HCT116 (cell line): ENCODE measurements at regions not wholly inside any gene's neighbourhood (a gene's known extent, or its start where the extent isn't known, plus 50 kb on each side); places are given as distances from the start of the nearest gene placed in this dataset.

Source experiments
- ATAC-seq: fragments of 200-7000 bp; cut with Tn5 transposase; 2 replicates; pipeline ENCODE4 v1.9.1; 2020; ENCODE audit warnings: mild to moderate bottlenecking, moderate library complexity
- BruUV-seq: library from RNA; stranded (reverse); fragments of 400-500 nt; replicated peaks from 2 replicates; lab custom pipeline; 2021; lab: Mats Ljungman, UMichigan
- CTCF ChIA-PET: fragments of 300-600 bp; sonication (Branson Sonifier 250); formaldehyde crosslinking; loops from one replicate; lab custom pipeline; 2021; ENCODE audit warnings: antibody characterized with exemption; lab: Charles Lee
- POLR2A ChIA-PET: fragments of 300-600, 350-600 bp; sonication (Branson Sonifier 250); formaldehyde crosslinking; loops from one replicate; lab custom pipeline; 2021; ENCODE audit warnings: antibody characterized with exemption; lab: Charles Lee
- RAD21 ChIA-PET, 2 experiments: fragments of 300-600 bp; sonication (Branson Sonifier 250); formaldehyde crosslinking; loops; one replicate each; lab custom pipeline; 2023; ENCODE audit warnings: low total read pairs in 2 of 2; ENCODE audit not compliant: uncharacterized antibody in 2 of 2, unreplicated experiment in 2 of 2, low non-redundant PET in 1 of 2; lab: Charles Lee
- DNase-seq: peaks from one replicate; pipeline ENCODE4 v3.0.0-alpha.2; 2010; ENCODE audit warnings: low read depth, low spot score
- H2AFZ ChIP-seq: fragments of 200-600 bp; shearing (Covaris generic), sonication (generic); 2 replicates; pipeline ENCODE4 v1.6.1; 2017; ENCODE audit warnings: low read depth, mixed run types, mixed read lengths, antibody characterized with exemption, low read length; ENCODE audit not compliant: poor library complexity, severe bottlenecking
- H3K27ac ChIP-seq: 2 replicates; pipeline ENCODE4 v1.5.1; 2012; ENCODE audit warnings: low read depth, low read length
- H3K27me3 ChIP-seq: fragments of 200-600 bp; sonication (generic); 2 replicates; pipeline ENCODE4 v1.6.1; 2016; ENCODE audit warnings: mixed run types, low read length, mixed read lengths; ENCODE audit not compliant: insufficient read depth
- H3K36me3 ChIP-seq, 2 experiments: fragments of 200-500 bp in 1 of 2; fragments of 200-600 bp in 1 of 2; sonication (Bioruptor generic) in 1 of 2; sonication (generic) in 1 of 2; 2 replicates each; pipeline versions ENCODE4 v1.5.1 to v1.6.1; 2014 to 2016; ENCODE audit warnings: low read length in 2 of 2, inconsistent platforms in 1 of 2, mixed read lengths in 1 of 2, mixed run types in 1 of 2; ENCODE audit not compliant: insufficient read depth in 2 of 2, control insufficient read depth in 1 of 2
- H3K4me1 ChIP-seq, 2 experiments: fragments of 200-600 bp in 1 of 2; sonication (generic) in 1 of 2; 2 replicates each; pipeline versions ENCODE4 v1.5.1 to v1.6.1; 2012 to 2017; ENCODE audit warnings: low read length in 2 of 2, inconsistent platforms in 1 of 2, mild to moderate bottlenecking in 1 of 2, mixed read lengths in 1 of 2, mixed run types in 1 of 2, moderate library complexity in 1 of 2; ENCODE audit not compliant: insufficient read depth in 2 of 2, control insufficient read depth in 1 of 2
- H3K4me2 ChIP-seq: fragments of 200-600 bp; sonication (generic); 2 replicates; pipeline ENCODE4 v1.6.1; 2017; ENCODE audit warnings: mixed run types, low read length, mixed read lengths
- H3K4me3 ChIP-seq, 2 experiments: fragments of 200-600 bp in 1 of 2; sonication (generic) in 1 of 2; replicated peaks in 1 of 2; 2 replicates each; pipeline ENCODE4 v1.5.1; 2011 to 2016; ENCODE audit warnings: low read length in 2 of 2, control low read depth in 1 of 2, low read depth in 1 of 2, mild to moderate bottlenecking in 1 of 2, mixed read lengths in 1 of 2, mixed run types in 1 of 2
- H3K79me2 ChIP-seq: fragments of 200-600 bp; sonication (generic); 2 replicates; pipeline ENCODE4 v1.6.1; 2017; ENCODE audit warnings: mild to moderate bottlenecking, mixed run types, low read length, moderate library complexity, mixed read lengths; ENCODE audit not compliant: insufficient read depth
- H3K9ac ChIP-seq: fragments of 200-600 bp; sonication (generic); 2 replicates; pipeline ENCODE4 v1.6.1; 2016; ENCODE audit warnings: low read length, mixed read lengths
- H3K9me2 ChIP-seq: fragments of 200-600 bp; sonication (generic), shearing (Covaris generic); 2 replicates; pipeline ENCODE4 v1.6.1; 2017; ENCODE audit warnings: mixed run types, mild to moderate bottlenecking, moderate library complexity; ENCODE audit not compliant: insufficient read depth
- H3K9me3 ChIP-seq, 2 experiments: fragments of 200-500 bp in 1 of 2; fragments of 200-600 bp in 1 of 2; sonication (Bioruptor generic) in 1 of 2; sonication (generic) in 1 of 2; 2 replicates each; pipeline ENCODE4 v1.6.1; 2014 to 2017; ENCODE audit warnings: low read length in 2 of 2, mixed read lengths in 2 of 2, inconsistent platforms in 1 of 2, low read depth in 1 of 2, mild to moderate bottlenecking in 1 of 2, mixed run types in 1 of 2, moderate library complexity in 1 of 2; ENCODE audit not compliant: control insufficient read depth in 1 of 2, insufficient read depth in 1 of 2
- H4K20me1 ChIP-seq: fragments of 200-600 bp; sonication (generic), shearing (Covaris generic); 2 replicates; pipeline ENCODE4 v1.6.1; 2017; ENCODE audit warnings: mixed run types, mild to moderate bottlenecking, moderate library complexity; ENCODE audit not compliant: insufficient read depth
- CBX3 ChIP-seq: IDR thresholded peaks from 2 replicates; pipeline ENCODE4 v1.6.1; 2012; ENCODE audit warnings: low read depth
- CEBPB ChIP-seq: IDR thresholded peaks from 2 replicates; pipeline ENCODE4 v1.6.1; 2012; ENCODE audit warnings: low read depth
- EGR1 ChIP-seq: IDR thresholded peaks from 2 replicates; pipeline ENCODE4 v1.6.1; 2012; ENCODE audit warnings: low read depth
- ELF1 ChIP-seq: IDR thresholded peaks from 2 replicates; pipeline ENCODE4 v1.6.1; 2012; ENCODE audit warnings: low read depth, borderline replicate concordance
- EZH2 ChIP-seq: fragments of 200-600 bp; sonication (generic); IDR thresholded peaks from 2 replicates; pipeline ENCODE4 v1.6.1; 2017; ENCODE audit warnings: antibody characterized with exemption, mixed run types
- EZH2phosphoT487 ChIP-seq: fragments of 200-600 bp; IDR thresholded peaks from 2 replicates; pipeline ENCODE4 v1.6.1; 2018; ENCODE audit warnings: antibody characterized with exemption, borderline replicate concordance
- FOSL1 ChIP-seq: IDR thresholded peaks from 2 replicates; pipeline ENCODE4 v1.6.1; 2012; ENCODE audit warnings: low read depth
- RAD21 ChIP-seq: IDR thresholded peaks from 2 replicates; pipeline ENCODE4 v1.6.1; 2012; ENCODE audit warnings: low read depth, mild to moderate bottlenecking
- SIN3A ChIP-seq: IDR thresholded peaks from 2 replicates; pipeline ENCODE4 v1.6.1; 2012; ENCODE audit warnings: low read depth
- SP1 ChIP-seq: IDR thresholded peaks from 2 replicates; pipeline ENCODE4 v1.6.1; 2012; ENCODE audit warnings: low read depth
- TCF7L2 ChIP-seq: IDR thresholded peaks from 2 replicates; pipeline ENCODE4 v1.7.0; 2011; ENCODE audit warnings: borderline replicate concordance, inconsistent platforms; ENCODE audit not compliant: insufficient read depth, insufficient read length; ENCODE audit errors: extremely low read depth
- YY1 ChIP-seq: IDR thresholded peaks from 2 replicates; pipeline ENCODE4 v1.6.1; 2011; ENCODE audit warnings: low read length, low read depth, moderate library complexity, mild to moderate bottlenecking; ENCODE audit not compliant: insufficient replicate concordance; ENCODE audit errors: extremely low read depth
- ZFX ChIP-seq: fragments of 450-650 bp; IDR thresholded peaks from 2 replicates; pipeline ENCODE4 v1.6.1; 2017
- intact Hi-C: fragments of 100-400 bp; cut with micrococcal nuclease; formaldehyde crosslinking; loops from 2 replicates; pipeline ENCODE4 v1.10.0; 2022
- TF ChIP-seq, protein P1 (sequence below): IDR thresholded peaks from 2 replicates; pipeline ENCODE4 v1.6.1; 2011; ENCODE audit warnings: mild to moderate bottlenecking, low read length, moderate library complexity; ENCODE audit not compliant: insufficient replicate concordance; ENCODE audit errors: extremely low read depth
- TF ChIP-seq, protein P2 (sequence below): IDR thresholded peaks from 2 replicates; pipeline ENCODE4 v1.6.1; 2012; ENCODE audit warnings: low read depth

DNA sequence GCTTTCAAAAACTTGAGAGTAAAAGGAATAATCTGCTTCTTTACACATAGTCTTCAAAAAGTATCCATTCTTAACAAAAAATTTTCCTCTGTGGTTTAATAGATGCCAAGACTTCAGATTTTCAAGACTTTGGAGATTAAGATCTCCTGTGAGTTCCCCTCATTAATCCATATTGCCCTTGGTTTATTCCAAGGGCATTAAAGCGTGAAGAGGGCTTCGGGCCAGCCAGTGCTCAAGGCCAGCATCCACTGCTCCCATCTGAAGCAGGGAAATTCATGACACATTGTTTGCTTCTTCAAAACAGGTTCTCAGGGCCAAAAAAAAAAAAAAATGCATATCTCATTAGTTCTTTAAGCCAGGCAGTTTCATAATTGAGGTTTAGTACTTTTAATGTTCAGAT lies 137.3 kb upstream of the RHOBTB1 start:
- Histone ChIP-seq H3K27ac (no peak overlapping the region), H3K9me3 (peaks cover 0 to 3% of the 10 kb centered on the region in 2 experiments; a peak in 1 of 4 replicates), H4K20me1 (no peaks in the 10 kb centered on the region)
- TF ChIP-seq FOSL1 = no peak
- no peak for TF ChIP-seq EZH2phosphoT487
- TF ChIP-seq SP1 = no peak
- TF ChIP-seq YY1 = no peak
- TF ChIP-seq CBX3 = no peak
- no peak for TF ChIP-seq EGR1
- TF ChIP-seq TCF7L2 = no peak
- no peak for TF ChIP-seq SIN3A
- TF ChIP-seq, protein P1, sequence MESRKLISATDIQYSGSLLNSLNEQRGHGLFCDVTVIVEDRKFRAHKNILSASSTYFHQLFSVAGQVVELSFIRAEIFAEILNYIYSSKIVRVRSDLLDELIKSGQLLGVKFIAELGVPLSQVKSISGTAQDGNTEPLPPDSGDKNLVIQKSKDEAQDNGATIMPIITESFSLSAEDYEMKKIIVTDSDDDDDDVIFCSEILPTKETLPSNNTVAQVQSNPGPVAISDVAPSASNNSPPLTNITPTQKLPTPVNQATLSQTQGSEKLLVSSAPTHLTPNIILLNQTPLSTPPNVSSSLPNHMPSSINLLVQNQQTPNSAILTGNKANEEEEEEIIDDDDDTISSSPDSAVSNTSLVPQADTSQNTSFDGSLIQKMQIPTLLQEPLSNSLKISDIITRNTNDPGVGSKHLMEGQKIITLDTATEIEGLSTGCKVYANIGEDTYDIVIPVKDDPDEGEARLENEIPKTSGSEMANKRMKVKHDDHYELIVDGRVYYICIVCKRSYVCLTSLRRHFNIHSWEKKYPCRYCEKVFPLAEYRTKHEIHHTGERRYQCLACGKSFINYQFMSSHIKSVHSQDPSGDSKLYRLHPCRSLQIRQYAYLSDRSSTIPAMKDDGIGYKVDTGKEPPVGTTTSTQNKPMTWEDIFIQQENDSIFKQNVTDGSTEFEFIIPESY = no peak
- TF ChIP-seq ELF1 = no peak
- TF ChIP-seq EZH2 = no peak
- TF ChIP-seq, protein P2, sequence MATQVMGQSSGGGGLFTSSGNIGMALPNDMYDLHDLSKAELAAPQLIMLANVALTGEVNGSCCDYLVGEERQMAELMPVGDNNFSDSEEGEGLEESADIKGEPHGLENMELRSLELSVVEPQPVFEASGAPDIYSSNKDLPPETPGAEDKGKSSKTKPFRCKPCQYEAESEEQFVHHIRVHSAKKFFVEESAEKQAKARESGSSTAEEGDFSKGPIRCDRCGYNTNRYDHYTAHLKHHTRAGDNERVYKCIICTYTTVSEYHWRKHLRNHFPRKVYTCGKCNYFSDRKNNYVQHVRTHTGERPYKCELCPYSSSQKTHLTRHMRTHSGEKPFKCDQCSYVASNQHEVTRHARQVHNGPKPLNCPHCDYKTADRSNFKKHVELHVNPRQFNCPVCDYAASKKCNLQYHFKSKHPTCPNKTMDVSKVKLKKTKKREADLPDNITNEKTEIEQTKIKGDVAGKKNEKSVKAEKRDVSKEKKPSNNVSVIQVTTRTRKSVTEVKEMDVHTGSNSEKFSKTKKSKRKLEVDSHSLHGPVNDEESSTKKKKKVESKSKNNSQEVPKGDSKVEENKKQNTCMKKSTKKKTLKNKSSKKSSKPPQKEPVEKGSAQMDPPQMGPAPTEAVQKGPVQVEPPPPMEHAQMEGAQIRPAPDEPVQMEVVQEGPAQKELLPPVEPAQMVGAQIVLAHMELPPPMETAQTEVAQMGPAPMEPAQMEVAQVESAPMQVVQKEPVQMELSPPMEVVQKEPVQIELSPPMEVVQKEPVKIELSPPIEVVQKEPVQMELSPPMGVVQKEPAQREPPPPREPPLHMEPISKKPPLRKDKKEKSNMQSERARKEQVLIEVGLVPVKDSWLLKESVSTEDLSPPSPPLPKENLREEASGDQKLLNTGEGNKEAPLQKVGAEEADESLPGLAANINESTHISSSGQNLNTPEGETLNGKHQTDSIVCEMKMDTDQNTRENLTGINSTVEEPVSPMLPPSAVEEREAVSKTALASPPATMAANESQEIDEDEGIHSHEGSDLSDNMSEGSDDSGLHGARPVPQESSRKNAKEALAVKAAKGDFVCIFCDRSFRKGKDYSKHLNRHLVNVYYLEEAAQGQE = no peak
- TF ChIP-seq RAD21 = no peak
- no peak for TF ChIP-seq ZFX
- TF ChIP-seq CEBPB = no peak
- TF ChIP-seq, all 23 proteins: peak for 0
- Histone ChIP-seq H3K79me2 (no peaks in the 10 kb centered on the region), H3K4me3 (no peak overlapping the region), H3K36me3 (no peaks in the 10 kb centered on the region), H3K9me2 (no peaks in the 10 kb centered on the region), H3K9ac (no peak overlapping the region), H2AFZ (no peak overlapping the region), H3K4me1 (no peaks in the 10 kb centered on the region), H3K4me2 (no peak overlapping the region), H3K27me3 (no peaks in the 10 kb centered on the region)
- intact Hi-C loops = no loop called here
- RAD21 ChIA-PET = no interaction called here
- CTCF ChIA-PET = no interaction called here
- no peak for ATAC-seq
- no TSS peak for BruUV-seq
- no peak for DNase-seq
- POLR2A ChIA-PET = no interaction called here
